ENCODE measurements at regions not wholly inside any gene's neighbourhood (a gene's known extent, or its start where the extent isn't known, plus 50 kb on each side); places are given as distances from the start of the nearest gene placed in this dataset.

- DNase-seq = peak; percentile 36
These were observed 50.3 kb upstream of the EGR2 start for GRCh38 chr10:62866451-62866850.
